Esophagus muscularis mucosa (tissue), 4 donors: ENCODE measurements at regions not wholly inside any gene's neighbourhood (a gene's known extent, or its start where the extent isn't known, plus 50 kb on each side); places are given as distances from the start of the nearest gene placed in this dataset.
"Not testable (repeated sequence)": the region's sequence is repeated elsewhere in the genome, so short reads cannot be mapped to it uniquely, and the experiment has no call there.

Source experiments
- DNase-seq: peaks from one replicate; pipeline ENCODE4 v3.0.0-alpha.2; 2017; ENCODE audit errors: extremely low spot score
- H3K27ac ChIP-seq, 4 donors: fragments of 200-600 bp; sonication (generic); replicated peaks in 1 of 4; 1 replicate in 3 of 4; 2 replicates in 1 of 4; pipeline ENCODE4 v1.5.1; 2016 to 2019; ENCODE audit warnings: mild to moderate bottlenecking in 1 of 4
- H3K27me3 ChIP-seq, 4 donors: fragments of 200-600 bp; sonication (generic); one replicate each; pipeline versions ENCODE4 v1.5.1 to v1.6.0; 2016 to 2019
- H3K36me3 ChIP-seq, 4 donors: fragments of 200-600 bp; sonication (generic); one replicate each; pipeline ENCODE4 v1.5.1; 2016 to 2019
- H3K4me1 ChIP-seq, 4 donors: fragments of 200-600 bp; sonication (generic); one replicate each; pipeline ENCODE4 v1.5.1; 2016 to 2019
- H3K4me3 ChIP-seq, 4 donors: fragments of 200-600 bp; sonication (generic); 1 replicate in 2 of 4; 2 replicates in 2 of 4; pipeline ENCODE4 v1.5.1; 2016 to 2019; ENCODE audit warnings: mild to moderate bottlenecking in 4 of 4, moderate library complexity in 1 of 4
- H3K9me3 ChIP-seq, 4 donors: fragments of 200-600 bp; sonication (generic); 1 replicate in 3 of 4; 2 replicates in 1 of 4; pipeline ENCODE4 v1.5.1; 2016 to 2019
- CTCF ChIP-seq, 3 experiments: fragments of 200-600 bp in 2 of 3; fragments of 450-650 bp in 1 of 3; sonication (generic) in 2 of 3; IDR thresholded peaks; one replicate each; pipeline ENCODE4 v1.5.1; 2017 to 2019; ENCODE audit warnings: antibody characterized with exemption in 3 of 3, mild to moderate bottlenecking in 2 of 3, moderate library complexity in 1 of 3
- EP300 ChIP-seq: sonication (generic); formaldehyde crosslinking; IDR thresholded peaks from one replicate; pipeline ENCODE4 v1.6.1; 2017; ENCODE audit warnings: antibody characterized with exemption
- POLR2A ChIP-seq: fragments of 450-650 bp; IDR thresholded peaks from one replicate; pipeline ENCODE4 v1.6.1; 2017; ENCODE audit warnings: antibody characterized with exemption, moderate library complexity, mild to moderate bottlenecking, low read depth
- POLR2AphosphoS5 ChIP-seq, 2 donors: sonication (generic); formaldehyde crosslinking; IDR thresholded peaks; one replicate each; pipeline ENCODE4 v1.6.1; 2017; ENCODE audit warnings: antibody characterized with exemption in 2 of 2
- WGBS: methylation state at CpG from one replicate; pipeline ENCODE4 v1.1.5; 2018; 5-methylcytosine and 5-hydroxymethylcytosine counted together
- intact Hi-C: fragments of 100-400 bp; cut with DNase I; formaldehyde crosslinking; loops from one replicate; pipeline ENCODE4 v1.15.1; 2023

GRCh38 chr9:72433616-72434267, 68.7 kb upstream of the ZFAND5 start:
- H3K4me3 ChIP-seq, H3K9me3 ChIP-seq, intact Hi-C loops, DNase-seq, H3K36me3 ChIP-seq, H3K27me3 ChIP-seq, H3K27ac ChIP-seq, H3K4me1 ChIP-seq: not testable (repeated sequence)
- WGBS = 67% methylated on average over 12 of the region's 12 CpGs
- peak in 1 of 2 donors; percentile 37 for TF ChIP-seq POLR2AphosphoS5 (IDR thresholded peaks at IDR 0.05)

- 86% methylated on average over 4 of the region's 4 CpGs for WGBS
- no peak for TF ChIP-seq CTCF (IDR thresholded peaks at IDR 0.05)
- no peak for TF ChIP-seq EP300
- no peak for TF ChIP-seq POLR2AphosphoS5 (IDR thresholded peaks at IDR 0.05)
- TF ChIP-seq POLR2A = no peak
- Histone ChIP-seq H3K4me1 (no peaks in the 10 kb centered on the region), H3K27me3 (no peaks in the 10 kb centered on the region), H3K27ac (no peak overlapping the region), H3K9me3 (no peaks in the 10 kb centered on the region), H3K4me3 (no peak overlapping the region), H3K36me3 (no peaks in the 10 kb centered on the region)
- intact Hi-C loops = no loop called here
- DNase-seq = no peak
Measured at GRCh38 chr9:72431036-72431435, 66.0 kb upstream of the ZFAND5 start.

- Histone ChIP-seq H3K27ac (no peak overlapping the region), H3K27me3 (no peaks in the 10 kb centered on the region), H3K4me1 (no peaks in the 10 kb centered on the region), H3K9me3 (no peaks in the 10 kb centered on the region), H3K36me3 (no peaks in the 10 kb centered on the region), H3K4me3 (no peak overlapping the region)
- intact Hi-C loops = no loop called here
- no peak for DNase-seq
- TF ChIP-seq POLR2A (no peak), POLR2AphosphoS5 (IDR thresholded peaks at IDR 0.05) (no peak), EP300 (no peak), CTCF (IDR thresholded peaks at IDR 0.05) (no peak)
- WGBS = 69% methylated on average over 1 of the region's 1 CpG
Measured at GRCh38 chr9:72428329-72428728, 63.3 kb upstream of the ZFAND5 start.

GRCh38 chr9:72427801-72428200, 62.8 kb upstream of the ZFAND5 start:
- H3K4me3 ChIP-seq = no peak overlapping the region
- H3K27me3 ChIP-seq = no peaks in the 10 kb centered on the region
- intact Hi-C loops = no loop called here
- no peaks in the 10 kb centered on the region for H3K4me1 ChIP-seq
- H3K27ac ChIP-seq = no peak overlapping the region
- no peak for DNase-seq
- no peak for TF ChIP-seq EP300
- no peaks in the 10 kb centered on the region for H3K9me3 ChIP-seq
- no peaks in the 10 kb centered on the region for H3K36me3 ChIP-seq
- 100% methylated on average over 1 of the region's 1 CpG for WGBS

- intact Hi-C loops = no loop called here
- Histone ChIP-seq H3K27me3 (no peaks in the 10 kb centered on the region), H3K27ac (no peak overlapping the region), H3K4me1 (no peaks in the 10 kb centered on the region), H3K9me3 (no peaks in the 10 kb centered on the region), H3K4me3 (no peak overlapping the region), H3K36me3 (no peaks in the 10 kb centered on the region)
- DNase-seq = no peak
- TF ChIP-seq POLR2A (no peak), EP300 (no peak), CTCF (IDR thresholded peaks at IDR 0.05) (no peak), POLR2AphosphoS5 (IDR thresholded peaks at IDR 0.05) (no peak)
Measured at GRCh38 chr9:72424131-72424530, 59.1 kb upstream of the ZFAND5 start.

GRCh38 chr9:72422214-72422613, 57.2 kb upstream of the ZFAND5 start:
- Histone ChIP-seq H3K4me3 (no peak overlapping the region), H3K36me3 (no peaks in the 10 kb centered on the region), H3K27me3 (no peaks in the 10 kb centered on the region), H3K4me1 (no peaks in the 10 kb centered on the region), H3K27ac (no peak overlapping the region), H3K9me3 (no peaks in the 10 kb centered on the region)
- intact Hi-C loops = no loop called here
- WGBS = 90% methylated on average over 11 of the region's 11 CpGs
- no peak for DNase-seq
- TF ChIP-seq POLR2A (no peak), POLR2AphosphoS5 (IDR thresholded peaks at IDR 0.05) (no peak), EP300 (no peak), CTCF (IDR thresholded peaks at IDR 0.05) (no peak)
